T-helper 2 cell treated with Interferon-gamma antibody and Interleukin-4, amounts not matched to agents 100 ng/mL and 5 ng/mL, for 36 hours (primary cell): ENCODE measurements at regions not wholly inside any gene's neighbourhood (a gene's known extent, or its start where the extent isn't known, plus 50 kb on each side); places are given as distances from the start of the nearest gene placed in this dataset.

Experiments
- intact Hi-C: fragments of 100-400 bp; cut with micrococcal nuclease; formaldehyde crosslinking; loops from one replicate; pipeline ENCODE4 v1.15.1; 2023

DNA sequence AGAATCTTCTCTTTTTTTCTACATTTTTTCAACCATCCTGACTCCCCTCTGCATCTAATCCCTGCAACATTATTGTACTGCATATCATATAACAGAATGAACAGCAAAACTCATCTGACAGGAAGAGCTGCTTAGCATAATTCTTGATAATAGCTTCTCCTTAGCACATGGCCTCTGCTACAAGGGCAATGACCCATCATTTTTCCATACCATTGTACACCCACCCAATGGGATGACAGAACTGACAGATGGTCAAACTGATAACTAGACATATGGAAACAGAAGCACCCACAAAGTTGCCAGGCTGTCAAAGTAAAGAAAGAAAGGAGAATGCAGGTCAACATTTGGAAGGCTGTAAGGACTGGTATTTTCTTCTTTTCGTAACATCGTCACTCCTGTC, 390.4 kb upstream of the USP15 start:
- intact Hi-C loops: no loop called here

DNA sequence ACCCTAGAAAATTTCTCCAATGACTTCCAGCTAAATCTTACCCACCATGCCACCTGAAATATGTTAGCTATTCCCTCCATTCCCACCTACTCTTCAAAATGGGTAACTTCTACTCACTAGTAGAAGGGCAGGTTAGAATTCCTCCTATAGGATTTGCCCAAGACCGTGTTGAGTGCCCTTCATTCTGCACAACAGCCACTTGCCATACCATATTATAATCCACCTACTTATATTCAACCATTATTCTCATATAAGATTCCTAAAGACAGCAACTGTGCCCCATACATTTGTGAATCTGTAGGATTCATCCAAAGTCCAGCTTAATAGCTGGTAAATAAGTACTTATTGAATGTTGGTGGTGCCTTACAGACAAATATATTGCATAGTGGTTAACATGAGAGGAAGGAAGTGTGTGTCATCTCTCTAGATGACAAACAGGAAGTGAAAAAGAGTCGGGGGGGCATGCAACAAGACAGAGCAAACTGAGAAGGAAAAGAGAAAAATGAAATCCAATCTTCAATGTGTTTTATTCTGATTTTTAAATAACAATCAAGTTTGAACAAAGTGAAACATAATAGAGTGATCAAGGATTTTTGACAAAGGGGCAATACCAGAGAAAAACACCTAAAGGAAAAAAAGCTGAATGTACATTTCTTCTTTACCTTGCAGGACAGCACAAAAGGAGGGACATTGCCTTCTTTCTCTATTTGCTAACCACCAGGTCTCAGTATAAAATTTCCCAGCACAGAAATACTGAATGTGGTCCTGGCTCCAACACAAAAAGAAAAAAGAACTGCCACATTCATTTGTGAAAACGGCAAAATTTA, 389.3 kb upstream of the USP15 start:
- intact Hi-C loops: no loop called here

DNA sequence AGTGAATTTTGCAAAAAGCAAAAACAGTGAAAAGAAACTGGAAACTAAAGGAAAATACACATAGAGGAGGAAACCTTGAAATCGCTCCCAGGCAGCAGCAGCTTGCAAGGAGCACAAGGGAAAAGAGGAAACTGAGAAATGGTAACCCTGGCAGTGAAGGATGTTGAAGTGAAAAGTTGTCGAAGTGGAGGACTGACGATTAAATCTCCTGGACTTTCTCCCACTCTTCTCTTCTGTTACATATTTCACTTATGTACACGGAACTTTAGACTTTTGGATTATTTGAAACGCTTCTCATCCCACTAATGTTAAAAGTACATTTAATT, 388.8 kb upstream of the USP15 start:
- intact Hi-C loops: no loop called here

DNA sequence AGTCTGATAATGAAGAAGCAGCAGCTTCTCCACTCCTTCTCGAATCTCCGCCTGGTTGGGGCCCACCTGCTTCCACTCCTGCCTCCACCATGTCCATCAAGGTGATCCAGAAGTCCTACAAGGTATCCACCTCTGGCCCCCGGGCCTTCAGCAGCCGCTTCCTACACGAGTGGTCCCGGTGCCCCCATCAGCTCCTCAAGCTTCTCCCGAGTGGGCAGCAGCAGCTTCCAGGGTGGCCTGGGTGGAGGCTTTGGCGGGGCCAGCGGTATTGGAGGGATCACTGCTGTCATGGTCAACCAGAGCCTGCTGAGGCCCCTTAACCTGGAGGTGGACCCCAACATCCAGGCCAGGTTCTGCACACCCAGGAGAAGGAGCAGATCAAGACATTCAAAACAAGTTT, 381.0 kb upstream of the USP15 start:
- intact Hi-C loops: no loop called here

DNA sequence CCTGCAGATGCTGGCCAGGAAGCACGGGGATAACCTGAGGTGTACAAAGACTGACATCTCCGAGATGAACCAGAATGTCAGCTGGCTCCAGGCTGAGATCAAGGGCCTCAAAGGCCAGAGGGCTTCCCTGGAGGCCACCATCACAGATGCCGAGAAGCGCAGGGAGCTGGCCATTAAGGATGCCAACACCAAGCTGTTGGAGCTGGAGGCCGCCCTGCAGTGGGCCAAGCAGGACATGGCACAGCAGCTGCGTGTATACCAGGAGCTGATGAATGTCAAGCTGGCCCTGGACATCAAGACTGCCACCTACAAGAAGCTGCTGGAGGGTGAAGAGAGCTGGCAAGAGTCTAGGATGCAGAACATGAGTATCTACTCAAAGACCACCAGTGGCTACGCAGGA, 380.0 kb upstream of the USP15 start:
- intact Hi-C loops: no loop called here

DNA sequence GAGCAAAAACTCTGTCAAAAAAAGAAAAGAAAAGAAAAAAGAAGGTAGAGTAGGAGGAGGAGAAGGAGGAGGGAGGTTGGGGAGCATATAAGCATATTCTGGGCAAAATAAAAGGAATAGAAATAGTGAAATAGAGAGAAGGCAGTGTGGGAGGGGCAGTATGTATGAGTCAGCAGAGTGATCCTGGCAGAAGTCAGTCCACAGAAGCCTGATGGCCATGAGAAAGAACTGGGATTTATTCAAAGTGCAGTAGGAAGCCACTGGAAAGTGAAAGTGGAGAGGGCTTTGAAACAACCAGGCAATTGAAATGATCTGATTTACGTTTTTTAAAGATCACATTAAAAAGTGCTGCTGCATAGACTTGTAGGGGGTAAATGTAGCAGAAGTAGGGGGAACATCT, 368.6 kb upstream of the USP15 start:
- intact Hi-C loops: no loop called here

DNA sequence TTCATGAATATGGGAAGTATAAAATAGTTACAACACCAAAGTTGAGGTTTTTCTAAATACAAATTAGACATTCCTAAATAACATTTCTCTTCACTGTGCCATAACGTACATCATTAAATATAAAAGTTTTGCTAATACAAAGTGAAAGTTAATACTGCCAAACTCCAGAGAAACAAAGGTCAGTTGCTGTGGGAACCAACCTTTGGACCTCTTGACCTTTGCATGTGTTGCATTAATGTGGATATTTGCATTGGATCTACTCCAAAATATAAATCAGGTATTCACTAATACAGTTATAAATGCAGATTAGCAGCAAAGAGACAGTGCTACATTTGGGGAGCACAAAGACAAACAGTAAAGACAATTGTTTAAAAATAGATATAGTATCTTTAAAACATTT, 366.0 kb upstream of the USP15 start:
- intact Hi-C loops: no loop called here

DNA sequence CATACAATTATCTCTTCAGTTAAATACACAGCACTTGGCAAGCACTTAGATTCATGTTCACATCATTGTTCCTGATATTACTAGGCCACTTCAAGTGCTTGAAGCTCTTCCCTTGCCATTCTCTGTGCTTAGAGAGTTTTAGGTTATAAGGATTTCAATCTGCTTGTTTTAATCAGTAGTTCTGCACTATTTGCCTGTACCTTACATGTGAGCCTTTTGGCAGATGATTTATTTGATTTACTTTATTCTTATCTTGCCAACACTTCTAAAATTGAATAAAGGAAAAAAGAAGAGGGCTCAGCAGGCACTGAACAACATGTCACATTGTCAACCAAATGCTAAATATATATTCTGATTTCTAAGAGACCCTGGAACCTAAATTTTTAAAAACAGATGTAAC, 363.8 kb upstream of the USP15 start:
- intact Hi-C loops: no loop called here

DNA sequence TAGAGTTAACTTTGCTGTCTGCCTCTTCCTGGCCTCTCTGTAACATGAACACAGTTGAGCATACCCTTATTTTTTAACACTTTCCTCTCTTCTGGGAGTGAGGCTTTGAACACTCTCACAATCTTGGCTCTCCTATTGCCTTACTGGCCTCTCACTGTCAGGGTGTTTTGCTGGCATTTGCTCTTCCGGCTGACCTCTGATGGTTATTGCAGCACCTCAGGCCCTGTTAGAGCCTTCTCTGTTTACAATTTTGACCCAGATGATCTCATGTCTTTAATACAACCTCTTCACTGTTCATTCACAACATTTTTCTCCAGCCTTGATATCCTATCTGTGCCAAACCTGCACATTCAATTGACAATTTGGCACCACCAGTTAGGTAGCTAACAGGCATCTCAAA, 357.8 kb upstream of the USP15 start:
- intact Hi-C loops: no loop called here

DNA sequence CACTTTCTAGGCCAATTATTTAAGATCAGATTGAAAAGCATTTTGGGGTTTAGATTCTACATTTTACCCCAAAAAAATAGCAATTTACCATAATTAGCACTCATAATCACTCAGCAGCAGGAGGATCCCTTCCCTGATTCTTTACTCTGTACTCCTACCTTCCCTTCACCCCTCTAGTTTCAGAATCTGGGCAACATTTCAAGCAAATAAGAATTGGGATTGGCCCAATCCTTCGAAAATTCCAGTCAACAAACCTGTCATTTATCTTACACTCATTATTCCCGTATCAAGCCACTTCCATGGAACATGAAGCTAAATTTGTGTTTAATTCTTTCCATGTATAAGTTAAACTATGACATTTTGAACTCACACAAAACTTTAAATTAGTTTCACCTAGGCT, 349.1 kb upstream of the USP15 start:
- intact Hi-C loops: no loop called here

DNA sequence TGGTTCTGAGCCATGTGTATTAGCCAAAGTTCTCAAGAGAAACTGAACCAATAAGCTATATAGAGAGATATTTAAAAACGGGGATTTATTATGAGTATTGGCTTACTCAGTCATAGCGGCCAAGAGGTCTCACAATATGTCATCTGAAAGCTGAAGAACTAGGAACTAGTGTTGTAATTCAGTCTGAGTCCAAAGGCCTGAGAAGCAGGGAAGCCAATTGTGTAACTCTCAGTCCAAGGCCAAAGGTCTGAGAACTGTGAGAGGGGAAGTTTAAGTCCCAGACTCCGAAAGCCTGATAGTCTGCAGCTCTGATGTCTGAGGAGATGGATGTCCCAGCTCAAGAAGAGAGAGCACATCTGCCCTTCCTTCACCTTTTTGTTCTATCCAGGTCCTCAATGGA, 344.8 kb upstream of the USP15 start:
- intact Hi-C loops: no loop called here

DNA sequence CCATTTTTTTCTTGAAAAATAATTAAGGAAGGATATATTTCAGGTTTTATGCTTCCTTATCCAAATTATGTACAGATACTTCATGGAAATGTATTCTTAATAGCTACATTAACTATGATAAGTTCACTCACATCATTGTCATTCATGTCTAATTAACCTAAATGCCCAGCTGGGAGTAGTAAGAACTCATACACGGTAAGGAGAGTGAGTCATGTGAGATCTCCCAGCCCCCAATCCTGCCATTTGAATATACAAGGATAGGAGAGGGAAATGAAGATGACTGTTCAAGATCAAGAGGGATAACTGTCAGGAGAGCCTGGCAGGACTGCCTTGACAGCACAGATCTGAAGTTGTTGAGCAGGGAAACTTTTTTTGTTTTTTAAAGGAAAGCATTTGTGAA, 343.4 kb upstream of the USP15 start:
- intact Hi-C loops: no loop called here

DNA sequence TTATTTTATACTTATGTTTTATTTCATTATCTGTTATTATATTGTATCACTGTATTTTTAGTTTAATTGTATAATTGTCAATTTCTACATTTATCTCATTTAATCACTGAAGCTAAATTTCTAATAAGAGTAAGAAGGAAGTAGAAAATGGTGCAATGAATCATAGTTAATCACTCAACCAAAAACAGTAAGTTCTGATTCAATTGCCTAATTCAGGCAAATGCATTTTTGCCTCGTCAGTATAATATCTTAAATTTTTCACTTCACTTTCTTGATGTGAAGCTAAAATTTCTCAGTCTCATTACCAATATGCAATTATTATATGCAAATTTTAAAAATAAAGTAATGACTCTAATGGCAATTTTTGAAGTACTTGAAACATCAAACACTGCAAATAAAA, 340.5 kb upstream of the USP15 start:
- intact Hi-C loops: no loop called here

DNA sequence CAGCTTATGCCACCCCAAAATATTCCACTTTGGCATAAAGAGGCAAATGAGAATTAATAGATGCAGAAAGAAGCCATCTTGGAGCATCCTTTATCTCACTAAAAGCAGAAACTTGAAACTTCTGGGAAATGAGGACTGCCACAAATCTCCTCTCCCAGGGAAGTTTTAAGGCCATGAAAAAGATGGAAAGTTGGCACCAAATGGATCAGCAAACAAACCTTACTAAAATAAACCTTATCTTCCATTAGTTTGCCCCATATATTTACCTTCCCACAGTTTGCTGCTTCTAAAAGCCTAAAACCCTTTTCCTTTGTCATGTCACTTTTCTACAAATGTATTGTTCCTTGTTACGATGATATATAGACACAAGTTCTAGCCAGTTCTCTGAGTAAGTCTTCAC, 340.0 kb upstream of the USP15 start:
- intact Hi-C loops: no loop called here

DNA sequence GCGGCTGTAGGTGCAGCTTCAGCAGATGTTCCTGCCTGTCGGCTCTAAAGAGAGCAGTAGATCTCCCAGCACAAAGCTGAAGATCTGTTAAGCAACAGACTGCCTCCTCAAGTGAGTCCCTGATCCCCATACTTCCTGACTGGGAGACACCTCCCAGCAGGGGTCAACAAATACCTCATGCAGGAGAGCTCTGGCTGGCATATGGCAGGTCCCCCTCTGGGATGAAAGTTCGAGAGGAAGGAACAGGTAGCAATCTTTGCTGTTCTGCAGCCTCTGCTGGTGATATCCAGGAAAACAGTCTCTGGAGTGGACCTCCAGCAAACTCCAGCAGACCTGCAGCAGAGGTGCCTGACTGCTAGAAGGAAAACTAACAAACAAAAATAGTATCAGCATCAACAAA, 337.1 kb upstream of the USP15 start:
- intact Hi-C loops: no loop called here

DNA sequence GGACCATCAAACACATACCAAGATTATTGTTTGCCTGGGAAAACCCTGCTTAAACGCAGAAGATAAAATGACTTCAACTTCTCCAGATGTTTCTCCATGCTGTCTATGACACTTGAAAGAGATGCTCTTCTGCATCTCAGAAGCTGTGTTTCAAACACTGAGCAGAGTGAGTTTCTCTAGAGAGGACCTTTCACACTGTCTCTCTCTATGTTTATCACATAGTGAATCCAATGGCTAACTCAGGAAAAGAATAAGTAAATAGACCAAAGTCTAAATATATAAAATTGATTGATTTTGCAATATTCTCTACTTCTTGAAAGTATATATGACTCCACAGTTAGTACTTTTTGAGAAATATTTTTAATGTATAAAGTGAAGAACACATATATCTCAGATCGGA, 325.6 kb upstream of the USP15 start:
- intact Hi-C loops: no loop called here

DNA sequence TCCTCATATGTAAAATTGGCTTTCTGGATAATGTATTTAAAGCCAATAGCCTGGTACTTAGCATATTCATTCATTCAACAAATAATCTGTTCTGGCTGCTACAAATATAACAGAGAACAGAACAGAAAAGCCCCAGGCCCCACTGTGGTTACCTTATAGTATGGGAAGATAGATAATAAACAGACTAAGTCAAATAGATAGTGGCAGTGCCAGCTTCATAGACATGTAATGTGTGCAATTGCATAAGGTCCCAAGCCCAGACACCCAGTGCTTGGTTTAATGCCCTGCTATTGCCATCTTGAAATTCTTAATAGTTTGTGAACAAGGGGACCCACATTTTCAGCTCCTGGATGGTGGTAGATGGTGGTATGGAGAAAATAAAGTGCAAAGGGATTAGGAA, 320.2 kb upstream of the USP15 start:
- intact Hi-C loops: no loop called here

DNA sequence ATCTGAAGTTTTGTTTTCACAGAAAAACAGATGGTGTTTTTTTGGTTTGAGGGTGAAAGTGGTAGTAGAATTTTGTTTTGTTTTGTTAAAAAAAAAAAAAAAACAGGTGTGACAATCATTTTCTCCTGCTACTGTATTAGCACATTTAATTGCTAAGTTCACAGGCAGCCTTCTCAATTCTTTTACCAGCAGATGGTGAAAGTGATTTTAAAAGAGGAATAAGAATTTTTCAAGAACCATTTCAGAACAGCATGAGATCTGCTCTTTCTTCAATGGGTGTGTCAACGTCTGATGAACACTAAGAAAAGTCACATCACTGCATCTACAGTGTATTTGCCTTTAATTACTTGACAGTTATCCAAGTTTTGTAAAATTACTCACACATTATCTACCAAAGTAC, 303.7 kb upstream of the USP15 start:
- intact Hi-C loops: no loop called here

DNA sequence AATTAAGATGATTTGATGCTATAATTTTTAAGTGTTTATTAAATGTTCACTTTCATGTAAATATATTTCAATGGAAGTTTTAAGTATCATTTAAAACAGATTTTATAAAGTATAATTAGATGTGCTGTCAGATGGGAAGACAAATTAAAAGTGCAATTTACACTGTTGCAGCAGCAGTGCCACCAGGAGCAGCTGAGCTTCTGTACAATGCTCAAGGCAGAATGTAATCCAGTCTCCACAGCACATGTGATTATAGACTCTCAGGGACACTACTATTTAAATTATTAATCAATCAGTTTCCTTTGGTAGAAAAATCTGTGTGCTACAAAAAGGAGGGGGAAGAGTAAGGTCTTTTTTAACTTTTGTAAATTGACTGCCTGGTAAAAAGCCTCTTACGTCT, 285.7 kb upstream of the USP15 start:
- intact Hi-C loops: no loop called here

DNA sequence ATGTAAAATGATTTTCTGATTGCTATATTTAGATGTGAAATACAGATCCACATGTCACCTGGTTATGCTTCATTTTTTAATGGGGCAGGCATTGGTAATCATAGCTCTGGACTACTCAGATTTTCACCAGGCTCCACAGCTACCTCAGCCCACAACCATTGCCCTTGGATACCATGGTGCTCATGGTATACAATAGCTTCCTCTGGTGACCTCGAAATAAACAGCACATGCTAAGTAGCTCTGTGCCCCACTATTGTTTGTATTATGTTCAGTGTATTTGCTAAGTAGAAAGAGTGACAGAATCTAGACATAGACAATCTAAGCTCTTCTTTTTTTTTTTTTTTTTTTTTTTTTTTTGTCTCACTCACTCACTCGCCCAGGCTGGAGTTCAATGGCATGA, 274.4 kb upstream of the USP15 start:
- intact Hi-C loops: no loop called here

DNA sequence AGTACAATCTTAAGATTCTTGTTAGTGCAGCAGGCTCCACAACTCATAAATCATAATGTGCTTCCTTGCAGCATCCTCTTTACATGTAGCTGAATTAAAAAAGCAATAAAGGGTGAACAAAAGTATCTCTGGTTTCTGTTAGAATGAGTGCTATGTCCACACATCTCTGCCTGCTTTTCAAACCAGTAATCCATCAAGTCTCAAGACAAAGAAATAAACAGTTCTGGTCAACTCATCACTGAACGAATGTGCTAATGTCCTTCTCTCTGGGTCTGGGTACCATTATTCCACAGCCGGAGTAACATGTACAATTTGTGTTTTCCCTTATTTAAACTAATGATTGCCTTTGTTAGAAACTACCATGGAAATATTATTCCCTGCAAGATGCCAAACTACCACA, 273.0 kb upstream of the USP15 start:
- intact Hi-C loops: no loop called here

DNA sequence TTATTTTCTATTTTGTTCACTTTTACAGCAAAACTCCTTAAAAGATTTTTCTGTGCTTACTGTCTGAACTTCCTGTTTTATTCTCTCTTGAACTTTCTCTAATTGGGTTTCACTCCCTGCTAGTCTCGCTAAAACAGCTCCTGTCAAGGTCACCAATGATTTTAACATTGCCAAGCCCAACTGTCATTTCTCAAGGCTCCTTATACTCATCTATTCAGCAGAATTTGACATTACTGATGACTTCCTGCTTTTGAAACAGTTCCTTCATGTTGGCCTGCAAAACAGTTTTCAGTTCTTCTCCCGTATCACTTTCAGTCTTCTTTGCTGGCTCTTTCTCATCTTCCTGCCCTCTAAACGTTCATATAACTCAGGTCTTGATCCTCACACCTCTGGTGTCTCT, 268.5 kb upstream of the USP15 start:
- intact Hi-C loops: loop anchor here (10.0 kb wide), 1 partner anchor 337 kb away; no protein-coding TSS in a partner anchor

DNA sequence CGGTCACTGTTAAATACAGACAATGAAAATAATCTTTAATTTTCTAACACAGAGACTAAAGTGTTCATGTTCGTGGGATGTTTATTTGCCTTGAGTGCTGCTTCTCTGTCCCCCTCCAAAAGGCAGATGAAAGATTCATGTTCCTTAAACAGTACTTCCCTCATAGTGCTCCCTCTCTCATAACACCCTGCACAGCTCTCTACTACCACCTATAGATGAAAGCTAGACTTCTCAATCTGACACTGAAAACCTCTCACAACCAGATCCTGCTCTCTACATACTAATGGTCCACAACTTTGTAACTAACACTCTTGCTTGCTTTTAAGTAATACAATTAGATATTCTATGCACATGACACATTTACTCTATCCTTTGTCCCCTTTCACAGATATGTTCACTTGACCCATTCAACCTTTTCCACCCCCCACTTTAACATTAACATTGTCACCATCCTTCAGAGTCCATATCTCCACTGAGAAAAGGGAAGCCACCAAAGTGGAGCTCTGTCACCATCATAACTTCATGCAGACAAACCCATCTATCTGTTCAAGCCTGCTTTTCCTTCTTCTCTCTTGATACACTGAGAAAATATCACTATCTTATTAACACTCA, 266.4 kb upstream of the USP15 start:
- intact Hi-C loops: loop anchor here (10.0 kb wide), 1 partner anchor 339 kb away; no protein-coding TSS in a partner anchor
